ENCODE measurements at regions not wholly inside any gene's neighbourhood (a gene's known extent, or its start where the extent isn't known, plus 50 kb on each side); places are given as distances from the start of the nearest gene placed in this dataset.
A peak's percentile ranks its signal among the peaks of the same experiment; 100 is the strongest.

- Histone ChIP-seq H4K20me1 (ENCODE audit: insufficient read depth) (no peaks in the 10 kb centered on the region), H3K4me2 (no peak overlapping the region), H3K4me3 (no peak overlapping the region), H3K36me3 (ENCODE audit: low read depth) (no peaks in the 10 kb centered on the region), H3F3A (ENCODE audit: insufficient read depth, low read depth) (no peaks in the 10 kb centered on the region), H3K79me2 (ENCODE audit: low read depth) (no peaks in the 10 kb centered on the region), H3K9me3 (ENCODE audit: insufficient read depth, low read depth) (no peaks in the 10 kb centered on the region), H3K27ac (no peak overlapping the region), H3K4me1 (replicated peaks; ENCODE audit: insufficient read depth) (no peaks in the 10 kb centered on the region), H3K27me3 (ENCODE audit: insufficient read depth, low read depth) (no peaks in the 10 kb centered on the region), H2AFZ (no peak overlapping the region), H3K9me2 (ENCODE audit: insufficient read depth) (no peaks in the 10 kb centered on the region)
- no TSS peak for BruUV-seq (replicated peaks)
- ChIA-PET POLR2A (ENCODE audit: unreplicated experiment) (no interaction called here), CTCF (no interaction called here)
- DNase-seq, result no peak
- no peak for TF ChIP-seq EZH2 (IDR thresholded peaks at IDR 0.05; ENCODE audit: low read depth)
- TF ChIP-seq, protein P1, sequence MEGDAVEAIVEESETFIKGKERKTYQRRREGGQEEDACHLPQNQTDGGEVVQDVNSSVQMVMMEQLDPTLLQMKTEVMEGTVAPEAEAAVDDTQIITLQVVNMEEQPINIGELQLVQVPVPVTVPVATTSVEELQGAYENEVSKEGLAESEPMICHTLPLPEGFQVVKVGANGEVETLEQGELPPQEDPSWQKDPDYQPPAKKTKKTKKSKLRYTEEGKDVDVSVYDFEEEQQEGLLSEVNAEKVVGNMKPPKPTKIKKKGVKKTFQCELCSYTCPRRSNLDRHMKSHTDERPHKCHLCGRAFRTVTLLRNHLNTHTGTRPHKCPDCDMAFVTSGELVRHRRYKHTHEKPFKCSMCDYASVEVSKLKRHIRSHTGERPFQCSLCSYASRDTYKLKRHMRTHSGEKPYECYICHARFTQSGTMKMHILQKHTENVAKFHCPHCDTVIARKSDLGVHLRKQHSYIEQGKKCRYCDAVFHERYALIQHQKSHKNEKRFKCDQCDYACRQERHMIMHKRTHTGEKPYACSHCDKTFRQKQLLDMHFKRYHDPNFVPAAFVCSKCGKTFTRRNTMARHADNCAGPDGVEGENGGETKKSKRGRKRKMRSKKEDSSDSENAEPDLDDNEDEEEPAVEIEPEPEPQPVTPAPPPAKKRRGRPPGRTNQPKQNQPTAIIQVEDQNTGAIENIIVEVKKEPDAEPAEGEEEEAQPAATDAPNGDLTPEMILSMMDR (conservative IDR thresholded peaks at IDR 0.05), result no peak
- intact Hi-C loops (cut with micrococcal nuclease; ENCODE audit: unreplicated experiment), result no loop called here
Measured at GRCh38 chr16:51820176-51820575, 669.1 kb upstream of the SALL1 start.

- Histone ChIP-seq H4K20me1 (ENCODE audit: insufficient read depth) (no peaks in the 10 kb centered on the region), H2AFZ (no peak overlapping the region), H3K9me2 (ENCODE audit: insufficient read depth) (no peaks in the 10 kb centered on the region), H3K79me2 (ENCODE audit: low read depth) (no peaks in the 10 kb centered on the region), H3K27me3 (ENCODE audit: insufficient read depth, low read depth) (no peaks in the 10 kb centered on the region), H3K4me1 (replicated peaks; ENCODE audit: insufficient read depth) (no peaks in the 10 kb centered on the region), H3K27ac (no peak overlapping the region), H3K36me3 (ENCODE audit: low read depth) (no peaks in the 10 kb centered on the region), H3K4me2 (no peak overlapping the region), H3K4me3 (no peak overlapping the region), H3F3A (ENCODE audit: insufficient read depth, low read depth) (no peaks in the 10 kb centered on the region), H3K9me3 (ENCODE audit: insufficient read depth, low read depth) (no peaks in the 10 kb centered on the region)
- intact Hi-C loops (cut with micrococcal nuclease; ENCODE audit: unreplicated experiment), result no loop called here
- CTCF ChIA-PET, result no interaction called here
- DNase-seq, result no peak
- POLR2A ChIA-PET (ENCODE audit: unreplicated experiment), result no interaction called here
- no TSS peak for BruUV-seq (replicated peaks)
- TF ChIP-seq EZH2 (IDR thresholded peaks at IDR 0.05; ENCODE audit: low read depth), result no peak
- TF ChIP-seq, protein P1 (conservative IDR thresholded peaks at IDR 0.05), result peak; percentile 53; the same call in 1 of the 2 replicates
Measured at GRCh38 chr16:51818342-51818944, 667.4 kb upstream of the SALL1 start.

GRCh38 chr16:51816929-51817328, 665.9 kb upstream of the SALL1 start:
- no peak for DNase-seq
- no TSS peak for BruUV-seq (replicated peaks)
- H3K36me3 ChIP-seq (ENCODE audit: low read depth), result no peaks in the 10 kb centered on the region

More at GRCh38 chr16:51816929-51817328, 665.9 kb upstream of the SALL1 start:
- no peak for TF ChIP-seq EZH2 (IDR thresholded peaks at IDR 0.05; ENCODE audit: low read depth)
- TF ChIP-seq, protein P1 (conservative IDR thresholded peaks at IDR 0.05), result no peak
- Histone ChIP-seq H2AFZ (no peak overlapping the region), H3K9me3 (ENCODE audit: insufficient read depth, low read depth) (no peaks in the 10 kb centered on the region), H3F3A (ENCODE audit: insufficient read depth, low read depth) (no peaks in the 10 kb centered on the region), H3K4me1 (replicated peaks; ENCODE audit: insufficient read depth) (no peaks in the 10 kb centered on the region), H3K4me2 (no peak overlapping the region), H3K9me2 (ENCODE audit: insufficient read depth) (no peaks in the 10 kb centered on the region), H3K27me3 (ENCODE audit: insufficient read depth, low read depth) (no peaks in the 10 kb centered on the region), H3K4me3 (no peak overlapping the region), H3K79me2 (ENCODE audit: low read depth) (no peaks in the 10 kb centered on the region), H4K20me1 (ENCODE audit: insufficient read depth) (no peaks in the 10 kb centered on the region), H3K27ac (no peak overlapping the region)
- intact Hi-C loops (cut with micrococcal nuclease; ENCODE audit: unreplicated experiment), result no loop called here
- POLR2A ChIA-PET (ENCODE audit: unreplicated experiment), result no interaction called here
- CTCF ChIA-PET, result no interaction called here
